GM18868 (cell line): ENCODE measurements at regions not wholly inside any gene's neighbourhood (a gene's known extent, or its start where the extent isn't known, plus 50 kb on each side); places are given as distances from the start of the nearest gene placed in this dataset.

Source experiments
- ATAC-seq: cut with Tn5 transposase; IDR thresholded peaks from one replicate; pipeline ENCODE4 v1.9.1; 2021; ENCODE audit warnings: mild to moderate bottlenecking, moderate library complexity; ENCODE audit not compliant: unreplicated experiment

DNA sequence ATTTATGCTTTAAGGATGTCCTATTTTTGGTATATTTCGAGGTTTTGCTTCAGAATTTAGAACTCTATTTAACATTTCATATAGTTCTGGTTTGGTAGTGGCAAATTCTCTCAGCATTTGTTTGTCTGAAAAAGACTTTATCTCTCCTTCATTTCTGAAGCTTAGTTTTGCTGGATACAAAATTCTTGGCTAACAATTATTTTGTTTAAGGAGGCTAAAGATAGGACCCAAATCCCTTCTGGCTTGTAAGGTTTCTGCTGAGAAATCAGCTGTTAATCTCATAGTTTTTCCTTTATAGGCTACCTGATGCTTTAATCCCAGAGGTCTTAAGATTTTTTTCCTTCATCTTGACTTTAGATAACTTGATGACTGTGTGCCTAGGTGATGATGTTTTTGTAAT is 162.7 kb upstream of the B3GAT2 start:
- no peak for ATAC-seq

DNA sequence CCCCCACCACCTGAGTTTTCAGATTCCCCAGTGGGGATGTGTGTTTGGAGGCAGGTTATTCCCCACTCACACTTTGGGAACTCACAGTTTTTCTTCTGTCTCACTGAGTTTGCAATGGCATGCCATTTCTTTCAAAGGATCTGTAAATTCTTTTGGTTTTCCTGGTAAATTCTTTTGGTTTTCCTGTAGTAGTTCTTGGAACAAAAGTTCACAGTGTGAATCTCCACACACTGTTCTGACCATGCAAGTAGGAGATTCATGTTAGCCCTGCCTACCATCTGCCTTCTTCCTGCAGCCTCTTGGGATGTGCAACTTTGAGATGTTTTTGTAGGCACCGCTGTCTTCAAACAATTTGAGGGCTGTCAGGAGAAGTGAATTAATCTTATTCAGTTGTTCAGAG is 165.6 kb upstream of the OGFRL1 start:
- ATAC-seq, result no peak

DNA sequence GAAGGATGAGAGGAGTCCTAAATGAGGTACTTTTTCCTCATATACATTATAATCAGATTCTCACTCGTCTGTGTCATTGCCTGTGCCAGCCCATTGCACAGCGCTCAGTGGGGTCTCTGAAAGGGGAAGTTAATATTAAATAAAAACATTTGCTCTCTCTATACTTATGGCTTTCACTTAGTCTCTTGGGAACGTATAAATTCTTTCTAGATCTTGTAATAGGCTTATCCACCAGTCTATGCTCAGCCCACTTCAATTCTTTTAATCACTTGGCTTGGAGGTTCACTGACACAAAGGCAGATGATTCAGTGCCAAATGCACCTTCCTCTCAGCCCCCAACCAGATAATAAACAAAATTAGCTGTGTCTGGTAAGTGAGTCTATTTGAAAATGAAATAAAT is 164.3 kb upstream of the OGFRL1 start:
- no peak for ATAC-seq

DNA sequence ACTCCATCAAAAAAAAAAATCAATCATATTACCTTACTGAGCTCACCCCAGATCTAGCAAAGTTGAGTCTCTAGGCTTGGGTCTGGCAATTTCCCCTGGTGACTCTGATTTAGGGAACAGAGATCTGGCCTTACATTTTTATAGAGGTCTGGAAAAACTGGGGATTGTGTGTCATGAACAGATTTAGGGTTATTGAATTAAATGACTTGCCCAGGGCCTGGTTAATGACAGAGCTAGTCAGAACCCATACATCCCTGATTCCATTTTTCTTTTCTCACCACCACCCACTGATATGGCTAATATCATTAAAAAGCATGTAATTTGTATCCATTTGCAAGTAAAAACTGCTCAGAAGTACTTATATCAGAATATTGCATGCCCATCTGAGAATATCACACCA is 163.4 kb upstream of the OGFRL1 start:
- no peak for ATAC-seq

DNA sequence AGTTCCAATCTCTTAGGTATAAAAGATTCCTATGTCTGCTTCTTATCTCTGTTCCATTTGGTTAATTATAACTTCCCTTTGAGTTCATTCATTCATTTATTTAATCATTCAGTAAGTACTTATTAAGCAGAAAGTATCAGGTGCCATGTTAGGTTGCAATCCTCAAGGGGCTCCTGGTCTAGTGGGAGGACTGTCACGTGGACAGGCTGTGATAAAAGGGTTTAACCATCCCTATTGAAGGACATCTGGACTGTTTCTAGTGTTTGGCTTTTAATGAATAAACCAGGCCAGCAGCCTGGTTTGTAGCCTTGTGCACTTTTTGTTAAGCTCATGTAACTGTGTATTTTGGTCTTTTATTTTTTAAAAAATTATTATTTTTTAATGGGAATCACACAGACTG is 162.1 kb upstream of the OGFRL1 start:
- ATAC-seq, result no peak

DNA sequence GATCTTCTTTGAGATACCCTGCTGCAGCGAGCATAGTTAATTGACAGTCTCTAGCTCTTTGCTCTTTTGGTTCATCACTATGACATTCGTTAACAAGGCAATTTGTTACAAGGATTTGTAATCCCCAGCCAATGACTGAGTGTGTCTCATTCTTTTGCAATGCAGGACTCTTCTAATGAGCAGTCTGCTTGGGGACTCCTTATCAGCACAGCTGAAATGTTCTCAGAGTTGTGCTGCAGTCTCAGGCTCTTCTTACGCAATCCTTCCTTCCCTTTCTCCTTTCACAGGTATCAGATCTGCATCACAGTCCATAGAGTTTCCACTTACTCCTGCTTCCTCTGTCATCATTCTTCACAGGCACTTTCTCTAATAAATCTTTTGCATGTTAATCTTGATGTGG is 161.2 kb upstream of the OGFRL1 start:
- ATAC-seq, result no peak

DNA sequence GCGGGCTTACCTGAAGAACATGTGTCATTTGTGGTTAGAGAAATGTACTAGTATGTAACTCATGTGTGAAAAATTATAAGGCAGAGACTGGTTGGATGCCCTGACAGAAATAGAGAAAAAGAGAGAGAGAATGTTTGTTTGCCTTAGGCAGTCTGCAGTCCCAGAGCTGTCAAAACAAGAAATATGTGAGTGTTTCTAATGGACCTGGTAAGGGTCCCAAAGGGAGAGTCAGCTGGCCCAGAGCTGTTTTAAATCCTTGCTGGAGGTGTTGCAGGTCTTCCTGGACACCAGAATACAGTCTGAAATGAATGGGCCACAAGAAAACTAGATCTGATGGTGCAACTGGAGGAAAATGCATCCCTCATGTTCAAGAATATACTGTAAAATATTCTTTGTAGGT is 158.3 kb upstream of the OGFRL1 start:
- no peak for ATAC-seq

DNA sequence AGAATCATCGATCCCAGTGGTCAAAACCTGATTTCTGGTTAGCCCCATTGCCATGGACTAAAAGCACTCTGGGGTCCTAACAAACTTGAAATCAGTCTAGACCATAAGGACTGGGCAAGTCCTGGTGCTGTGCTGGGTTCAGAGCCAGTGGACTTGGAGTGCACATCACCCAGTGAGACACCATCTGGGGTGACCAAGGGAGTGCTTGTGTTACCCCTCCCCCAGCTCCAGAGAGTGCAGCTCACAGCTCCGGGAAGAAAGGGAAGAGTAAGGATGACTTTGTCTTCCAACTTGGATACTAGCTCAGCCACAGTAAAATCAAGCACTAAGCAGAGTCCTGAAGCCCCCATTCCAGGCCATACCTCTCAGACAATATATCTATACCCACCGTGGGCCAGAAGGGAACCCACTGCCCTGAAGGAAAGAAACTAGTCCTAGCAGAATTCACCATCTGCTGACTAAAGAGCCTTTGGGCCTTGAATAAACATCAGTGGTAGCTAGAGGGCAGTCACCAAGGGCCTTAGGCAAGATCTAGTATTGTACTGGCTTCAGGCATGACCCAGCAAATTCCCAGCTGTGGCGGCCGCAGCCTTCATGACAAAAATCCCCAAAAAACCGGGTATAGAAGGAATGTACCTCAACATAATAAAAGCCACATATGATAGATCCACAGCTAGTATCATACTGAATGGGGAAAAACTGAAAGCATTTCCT is 153.5 kb upstream of the OGFRL1 start:
- no peak for ATAC-seq

DNA sequence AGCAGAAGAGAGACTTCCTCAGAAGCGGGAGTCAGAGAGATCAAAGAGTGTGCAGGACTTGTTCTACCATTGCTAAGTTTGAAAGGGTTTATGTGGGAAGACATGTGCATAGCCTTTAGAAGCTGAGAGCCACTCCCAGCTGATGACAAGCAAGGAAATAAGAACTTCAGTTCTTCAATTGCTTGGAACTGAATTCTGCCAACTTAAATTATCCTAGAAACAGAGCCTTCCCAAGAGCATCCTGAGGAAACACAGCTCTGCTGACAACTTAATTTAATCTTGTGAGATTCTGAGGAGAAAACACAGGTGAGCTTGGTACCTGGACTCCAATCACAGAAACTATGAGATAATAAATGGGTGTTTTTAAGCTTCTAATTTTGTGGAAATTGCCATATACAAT is 150.6 kb upstream of the OGFRL1 start:
- no peak for ATAC-seq

DNA sequence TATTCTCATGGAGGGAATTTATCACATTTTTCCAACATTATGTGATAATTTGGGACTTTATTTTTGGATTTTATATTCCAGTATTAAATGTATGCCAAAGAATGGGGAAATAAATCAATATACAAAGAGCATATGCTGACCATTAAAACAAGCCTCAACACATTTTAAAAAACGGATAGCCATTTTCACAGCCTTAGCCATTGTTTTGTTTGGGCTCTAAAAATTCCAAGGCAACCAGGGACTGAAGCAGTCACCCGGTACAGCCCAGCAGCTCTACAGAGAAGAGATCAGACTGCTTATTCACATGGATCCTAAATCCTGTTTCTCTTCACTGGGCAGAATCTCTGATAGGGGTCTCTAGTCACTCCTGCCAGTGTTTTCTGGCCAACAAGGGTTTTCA is 150.2 kb upstream of the OGFRL1 start:
- ATAC-seq, result no peak

DNA sequence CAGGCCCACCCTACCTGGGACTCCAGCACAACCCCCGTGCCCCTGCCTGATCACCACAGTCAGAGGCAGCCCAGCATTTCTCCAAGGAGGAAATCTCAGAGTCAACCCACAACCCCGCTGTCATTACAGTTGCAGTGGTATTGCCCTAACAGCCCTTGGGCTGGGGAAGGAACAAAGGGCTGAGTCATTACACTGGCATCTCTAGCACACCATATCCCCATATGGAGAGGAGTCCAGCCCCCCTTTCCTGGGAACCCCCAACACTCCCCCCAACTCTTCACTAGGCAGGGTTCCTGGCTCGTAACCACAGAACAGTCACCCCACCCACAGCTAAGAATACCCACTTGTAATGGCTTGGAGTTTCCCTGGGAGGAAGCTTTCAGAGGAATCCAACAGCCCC is 149.4 kb upstream of the OGFRL1 start:
- ATAC-seq, result no peak

DNA sequence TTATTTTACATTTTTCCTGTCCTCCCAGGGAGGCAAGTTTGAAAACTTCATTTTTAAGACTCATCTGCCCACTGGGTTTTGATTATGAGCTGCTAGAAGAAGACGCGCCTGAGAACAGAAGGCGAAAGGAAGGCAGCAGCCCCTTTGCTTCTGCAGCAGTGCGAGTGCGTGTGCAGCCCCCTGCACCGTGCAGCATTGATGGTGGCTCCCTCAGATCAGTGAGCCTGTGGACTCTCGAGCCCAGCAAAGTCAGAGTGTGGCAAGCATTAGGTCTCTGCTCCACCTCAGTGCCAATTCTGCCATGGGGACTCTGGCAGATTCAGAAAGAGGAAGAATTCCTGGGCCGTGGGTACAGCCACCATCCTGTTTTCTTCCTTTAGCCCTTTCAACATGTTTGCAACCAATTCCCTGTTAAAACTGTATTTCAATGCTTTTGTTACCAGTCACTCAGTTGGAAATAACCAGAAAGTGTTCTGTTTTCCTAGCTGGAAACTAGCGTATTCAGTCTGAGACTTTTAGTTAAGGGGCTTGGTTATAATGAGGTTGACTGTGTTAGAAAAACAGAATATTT is 134.8 kb upstream of the OGFRL1 start:
- ATAC-seq, result no peak

DNA sequence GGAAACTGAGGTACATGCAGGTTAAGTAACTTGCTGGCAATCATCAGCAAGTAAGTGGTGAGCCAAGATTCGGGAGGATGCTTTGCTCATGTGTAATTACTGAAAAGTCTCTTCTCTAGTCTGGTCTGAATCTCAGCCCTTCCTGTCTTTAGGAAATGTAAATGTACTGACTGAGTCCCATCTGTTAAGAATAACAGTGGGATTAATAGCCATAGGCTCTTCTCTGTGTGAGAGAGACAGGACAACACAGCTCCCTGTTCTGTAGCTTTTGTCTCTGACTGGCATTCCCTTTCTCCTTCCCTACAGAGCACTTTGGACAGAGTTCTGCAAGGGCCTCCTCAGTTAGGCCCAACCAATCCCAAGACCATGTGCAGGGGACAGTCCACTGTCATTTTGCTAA is 131.3 kb upstream of the OGFRL1 start:
- ATAC-seq, result no peak

DNA sequence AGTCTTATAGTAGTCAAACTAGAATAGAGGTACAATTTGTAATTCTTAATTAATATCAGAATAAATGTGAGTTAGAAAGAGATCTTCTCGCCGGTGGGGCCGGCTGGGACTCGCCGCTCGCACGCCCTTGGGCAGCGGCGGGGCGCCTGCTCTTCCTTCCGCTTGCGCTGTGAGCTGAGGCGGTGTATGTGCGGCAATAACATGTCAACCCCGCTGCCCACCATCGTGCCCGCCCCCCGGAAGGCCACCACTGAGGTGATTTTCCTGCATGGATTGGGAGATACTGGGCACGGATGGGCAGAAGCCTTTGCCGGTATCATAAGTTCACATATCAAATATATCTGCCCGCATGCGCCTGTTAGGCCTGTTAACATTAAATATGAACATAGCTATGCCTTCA is 123.7 kb upstream of the OGFRL1 start:
- no peak for ATAC-seq

DNA sequence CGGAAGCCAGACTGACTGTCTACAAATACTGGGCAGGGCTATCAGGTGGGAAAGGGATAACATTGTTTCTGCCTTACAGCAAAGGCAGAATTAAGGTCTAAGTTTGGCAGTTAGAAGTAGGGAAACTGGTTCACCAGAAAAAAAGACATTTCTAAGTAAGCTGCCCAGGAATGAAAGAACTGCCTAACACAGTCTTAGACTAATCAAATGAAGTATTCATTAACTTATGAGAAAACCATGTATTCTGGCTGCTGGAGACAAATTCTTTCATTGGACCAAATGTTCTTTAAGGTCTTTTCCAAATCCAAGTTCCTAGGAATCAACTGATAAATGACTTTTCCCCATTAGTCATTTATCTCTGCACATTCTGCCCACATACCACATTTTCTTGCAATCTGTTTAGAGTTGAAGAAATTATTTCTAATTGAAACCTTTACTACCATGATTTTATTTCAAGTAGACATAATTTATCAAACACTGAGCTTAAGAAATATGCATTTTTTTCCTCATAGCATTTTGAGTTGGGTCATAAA is 120.3 kb upstream of the OGFRL1 start:
- ATAC-seq, result no peak

DNA sequence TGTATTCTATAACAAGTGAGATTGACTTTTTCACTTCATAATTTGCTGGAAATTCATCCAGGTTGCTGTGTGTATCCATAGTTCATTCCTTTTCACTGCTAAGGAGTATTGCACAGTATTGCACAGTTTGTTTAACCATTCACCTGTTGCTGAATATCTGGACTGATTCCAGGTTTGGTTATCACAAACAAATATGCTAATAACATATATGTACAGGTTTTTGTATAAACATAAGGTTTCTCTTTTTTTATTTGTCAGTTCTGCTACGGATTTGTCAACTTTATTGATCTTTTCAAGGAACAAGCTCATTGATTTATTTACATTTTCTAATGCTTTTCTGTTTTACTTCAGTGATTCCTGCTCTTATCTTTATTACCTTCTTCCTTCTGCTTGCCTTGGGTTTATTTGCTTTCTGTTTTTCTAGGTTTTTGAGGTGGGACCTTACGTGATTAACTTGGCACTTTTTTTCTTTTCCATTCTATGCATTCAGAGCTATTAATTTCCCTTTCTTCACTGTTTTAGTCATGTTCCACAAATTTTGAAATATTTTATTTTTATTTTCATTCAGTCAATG is 117.0 kb upstream of the OGFRL1 start:
- no peak for ATAC-seq

DNA sequence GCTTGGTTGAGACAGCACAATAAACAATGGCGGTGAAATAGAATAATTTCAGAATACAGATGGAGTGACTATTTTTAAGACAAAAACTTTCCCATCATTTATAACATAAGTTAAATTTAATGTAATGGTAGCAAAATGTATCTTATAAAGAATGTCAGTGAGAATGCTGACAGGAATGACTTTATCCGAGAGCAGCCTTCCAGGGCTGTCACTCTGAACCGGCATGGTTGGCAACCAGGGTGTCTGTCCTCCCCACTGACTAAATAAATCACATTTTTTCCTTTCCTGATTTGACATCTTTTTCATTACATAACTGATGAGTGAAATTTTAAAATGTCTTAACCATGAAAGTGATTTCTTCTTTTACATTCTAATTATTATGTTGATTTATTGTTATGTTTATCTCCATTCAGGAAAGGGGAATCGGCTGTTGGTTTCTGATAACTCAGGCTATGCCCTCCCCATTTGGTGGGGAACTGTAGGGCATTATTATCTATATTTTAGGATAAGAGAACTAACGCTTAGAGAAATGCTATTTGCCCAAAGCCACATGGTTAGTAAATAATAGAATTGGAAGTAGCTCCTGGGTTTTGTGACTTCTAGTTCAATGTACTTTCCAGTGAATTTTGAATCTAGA is 109.2 kb upstream of the OGFRL1 start:
- ATAC-seq, result no peak

DNA sequence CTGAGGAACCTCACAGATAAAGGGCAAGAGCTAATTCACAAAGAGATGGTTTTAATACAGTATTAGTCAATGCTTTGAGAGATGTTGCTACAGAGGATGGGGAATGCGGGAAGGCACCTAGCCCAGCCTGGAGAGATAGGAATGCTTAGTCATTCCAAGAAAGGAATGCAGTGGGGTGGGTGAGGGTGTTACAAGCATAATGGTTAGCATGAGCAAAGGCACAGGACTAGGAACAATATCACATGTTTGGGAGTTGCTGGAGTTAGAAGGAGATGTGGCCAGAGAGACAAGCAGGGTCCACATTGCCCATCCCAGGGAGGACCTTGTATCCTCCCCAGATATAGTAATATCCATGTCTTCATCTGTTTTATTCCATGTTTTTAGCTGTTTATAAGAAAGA is 107.0 kb upstream of the OGFRL1 start:
- no peak for ATAC-seq

DNA sequence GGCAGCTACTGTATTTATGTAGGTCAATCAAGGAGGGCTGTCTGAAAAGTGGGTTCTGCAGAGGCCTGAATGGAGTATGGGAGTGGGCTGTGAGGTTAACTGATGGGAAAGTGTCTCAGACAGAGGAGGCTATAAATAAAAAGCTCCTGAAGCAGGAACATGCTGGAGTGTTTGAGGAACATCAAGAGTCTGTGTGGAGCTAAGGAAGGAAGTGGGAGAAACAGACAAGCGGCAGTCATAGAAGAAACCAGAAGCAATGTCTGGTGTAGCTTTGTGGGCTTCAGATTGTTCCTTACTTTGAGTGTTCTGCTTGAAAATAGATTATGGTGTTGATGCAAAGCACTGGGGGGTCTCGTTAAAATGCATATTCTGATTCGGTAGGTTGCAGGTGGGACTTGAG is 101.5 kb upstream of the OGFRL1 start:
- no peak for ATAC-seq

DNA sequence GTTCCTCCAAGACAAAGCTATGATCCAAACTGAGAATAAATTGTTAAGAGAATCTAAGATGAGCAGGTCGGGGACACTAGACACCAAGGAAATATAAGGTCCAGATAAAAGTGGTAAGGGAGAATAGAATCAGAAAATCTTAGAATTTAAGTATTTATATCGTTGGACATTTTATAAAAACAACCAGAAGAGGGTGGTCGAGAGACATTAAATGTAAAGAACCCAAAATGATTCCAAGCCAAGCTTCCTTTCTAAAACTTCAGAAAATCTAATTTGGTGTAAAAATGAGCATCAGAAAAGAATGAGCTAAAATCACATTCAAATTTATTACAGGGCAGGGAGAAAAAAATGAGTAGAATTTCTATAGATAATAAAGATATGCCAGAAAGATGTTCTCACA is 97.8 kb upstream of the OGFRL1 start:
- ATAC-seq, result no peak

DNA sequence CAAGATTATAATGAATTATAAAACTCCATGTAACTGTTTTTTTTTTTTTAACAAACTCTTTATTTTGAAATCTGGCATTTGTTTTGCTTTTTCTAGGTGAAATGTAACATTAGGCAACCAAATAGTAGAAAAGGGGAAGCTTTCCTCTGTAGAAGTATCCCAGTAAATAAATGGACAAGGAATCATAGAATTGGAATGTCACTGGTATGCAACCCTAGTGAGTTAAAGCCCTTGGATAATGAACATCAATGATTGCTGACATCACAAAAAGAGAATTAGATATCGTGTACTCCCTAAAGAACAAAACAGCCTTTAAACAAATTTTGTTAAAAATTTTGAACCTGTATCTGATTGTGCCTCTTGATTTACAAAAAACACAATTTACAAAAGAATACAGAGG is 93.9 kb upstream of the OGFRL1 start:
- no peak for ATAC-seq

DNA sequence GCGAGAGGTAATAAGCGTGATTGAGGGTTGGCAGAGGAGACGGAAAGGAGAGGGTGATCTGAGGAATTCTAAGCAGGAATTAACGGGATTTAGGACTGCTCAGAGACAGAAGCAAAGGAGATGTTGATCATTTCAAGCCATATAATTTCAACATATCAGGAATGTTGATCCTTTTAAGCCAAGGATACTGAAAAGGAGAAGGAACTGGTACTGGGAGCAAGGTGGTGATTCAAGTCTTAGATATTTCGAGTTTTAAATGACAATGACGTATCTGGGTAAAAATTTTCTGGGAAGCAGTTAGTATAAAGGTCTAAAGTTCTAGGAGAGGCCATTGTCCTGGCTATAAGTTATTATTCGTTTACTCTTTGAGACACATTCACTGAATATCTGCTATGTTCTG is 91.3 kb upstream of the OGFRL1 start:
- no peak for ATAC-seq
